LNCaP clone FGC (cell line): ENCODE measurements at regions not wholly inside any gene's neighbourhood (a gene's known extent, or its start where the extent isn't known, plus 50 kb on each side); places are given as distances from the start of the nearest gene placed in this dataset.
A peak's percentile ranks its signal among the peaks of the same experiment; 100 is the strongest.

Experiments
- DNase-seq: peaks from one replicate; pipeline ENCODE4 v3.0.0-alpha.2; 2011; ENCODE audit warnings: low read depth
- H3K4me3 ChIP-seq: 2 replicates; pipeline ENCODE4 v1.5.1; 2011; ENCODE audit warnings: mild to moderate bottlenecking, low read depth, low read length, control low read depth
- TF ChIP-seq, protein P1 (sequence below): IDR thresholded peaks from 2 replicates; pipeline ENCODE4 v1.5.1; 2012; ENCODE audit warnings: mild to moderate bottlenecking; ENCODE audit not compliant: control insufficient read depth, insufficient read depth; ENCODE audit errors: extremely low read depth

DNA sequence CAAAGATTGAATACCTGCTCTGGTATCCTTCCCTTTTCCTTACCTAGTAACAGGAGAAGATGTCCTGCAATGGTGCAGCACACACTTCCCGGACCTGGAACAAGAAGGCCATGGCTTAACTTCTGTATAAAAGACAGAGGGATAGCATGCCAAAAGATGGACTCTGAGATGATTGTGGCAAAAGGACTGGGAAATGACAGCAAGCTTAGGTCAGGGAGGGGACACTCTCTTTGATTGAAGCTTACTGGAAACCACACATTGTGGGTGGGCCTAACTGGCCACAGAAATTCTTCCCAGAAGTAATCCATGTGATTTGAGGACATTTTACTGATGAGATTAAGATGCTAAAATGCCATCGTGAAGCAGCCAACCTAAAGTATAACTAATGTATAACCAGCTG lies 71.0 kb upstream of the OTUD4 start:
- DNase-seq, result no peak
- TF ChIP-seq, protein P1, sequence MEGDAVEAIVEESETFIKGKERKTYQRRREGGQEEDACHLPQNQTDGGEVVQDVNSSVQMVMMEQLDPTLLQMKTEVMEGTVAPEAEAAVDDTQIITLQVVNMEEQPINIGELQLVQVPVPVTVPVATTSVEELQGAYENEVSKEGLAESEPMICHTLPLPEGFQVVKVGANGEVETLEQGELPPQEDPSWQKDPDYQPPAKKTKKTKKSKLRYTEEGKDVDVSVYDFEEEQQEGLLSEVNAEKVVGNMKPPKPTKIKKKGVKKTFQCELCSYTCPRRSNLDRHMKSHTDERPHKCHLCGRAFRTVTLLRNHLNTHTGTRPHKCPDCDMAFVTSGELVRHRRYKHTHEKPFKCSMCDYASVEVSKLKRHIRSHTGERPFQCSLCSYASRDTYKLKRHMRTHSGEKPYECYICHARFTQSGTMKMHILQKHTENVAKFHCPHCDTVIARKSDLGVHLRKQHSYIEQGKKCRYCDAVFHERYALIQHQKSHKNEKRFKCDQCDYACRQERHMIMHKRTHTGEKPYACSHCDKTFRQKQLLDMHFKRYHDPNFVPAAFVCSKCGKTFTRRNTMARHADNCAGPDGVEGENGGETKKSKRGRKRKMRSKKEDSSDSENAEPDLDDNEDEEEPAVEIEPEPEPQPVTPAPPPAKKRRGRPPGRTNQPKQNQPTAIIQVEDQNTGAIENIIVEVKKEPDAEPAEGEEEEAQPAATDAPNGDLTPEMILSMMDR, result no peak

DNA sequence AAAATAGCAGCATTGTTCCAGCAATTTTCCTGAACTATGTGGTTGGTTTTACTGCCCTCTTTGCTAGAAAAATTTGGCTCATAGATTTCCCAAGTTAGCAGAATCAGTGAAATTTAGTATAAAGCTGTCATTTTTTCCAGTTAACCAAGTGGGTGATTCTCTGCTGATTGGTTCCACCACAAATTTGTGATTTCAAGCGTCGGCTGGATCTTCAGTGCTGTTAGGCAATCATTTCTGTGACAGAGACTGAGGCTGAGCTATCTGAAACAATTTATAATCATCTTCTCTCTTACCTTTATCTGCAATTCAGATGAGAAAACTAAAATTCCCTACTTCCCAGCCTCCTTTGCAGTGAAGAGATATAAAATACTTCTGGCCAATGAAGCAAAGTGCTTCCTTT lies 68.6 kb upstream of the OTUD4 start:
- TF ChIP-seq, protein P1, result no peak
- DNase-seq, result no peak
- no peak overlapping the region for H3K4me3 ChIP-seq

More for the DNA sequence above, 71.0 kb upstream of the OTUD4 start:
- H3K4me3 ChIP-seq, result no peak overlapping the region

DNA sequence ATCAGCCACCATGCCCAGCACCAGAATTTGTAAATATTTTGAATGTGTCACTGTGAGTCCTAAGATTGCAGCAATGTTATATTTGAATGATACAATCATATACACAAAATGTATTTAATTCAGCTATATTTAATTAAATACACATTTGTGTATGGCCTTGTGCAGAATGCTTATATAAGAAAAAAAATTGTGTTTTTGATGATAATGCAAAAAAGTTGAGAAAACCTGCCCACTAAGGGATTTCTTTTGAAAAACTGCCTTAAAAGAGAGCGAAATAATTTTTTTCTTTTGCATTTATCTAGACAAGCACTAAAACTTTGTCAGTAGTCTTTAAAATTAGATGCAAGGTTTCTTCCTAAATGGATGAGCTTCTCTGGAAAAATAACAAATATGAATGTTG lies 68.1 kb upstream of the OTUD4 start:
- H3K4me3 ChIP-seq, result no peak overlapping the region
- no peak for DNase-seq
- TF ChIP-seq, protein P1, result no peak

DNA sequence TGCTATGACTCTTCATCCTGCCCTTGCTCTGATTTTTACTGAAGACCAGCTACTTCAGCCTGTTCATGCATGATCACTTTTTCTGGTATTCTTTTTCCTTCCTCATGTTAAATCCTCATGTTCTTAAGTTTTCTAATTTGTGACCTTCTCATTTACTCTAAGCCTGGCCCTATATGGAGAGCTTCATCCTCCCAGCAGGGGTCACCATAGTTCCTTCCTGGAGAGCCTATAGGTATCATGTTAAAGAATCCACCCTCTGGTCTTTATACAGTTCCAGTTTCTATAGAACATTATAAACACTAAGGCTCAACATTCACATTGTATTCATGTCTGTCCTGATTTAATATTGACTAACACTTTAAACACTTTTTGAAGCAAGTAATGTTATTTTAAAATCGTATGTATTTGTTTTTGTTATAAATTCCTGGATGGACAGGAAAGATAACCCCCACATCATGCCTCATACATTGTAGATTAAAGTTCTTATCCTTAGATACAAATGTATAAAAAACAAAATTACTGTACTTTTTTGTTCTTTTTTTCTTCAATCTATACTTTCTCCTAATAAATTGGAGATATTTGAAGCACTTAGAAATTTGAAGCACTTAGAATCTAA lies 53.8 kb upstream of the OTUD4 start:
- TF ChIP-seq, protein P1, result peak; percentile 80
- DNase-seq, result peak; percentile 36
- H3K4me3 ChIP-seq, result no peak overlapping the region

DNA sequence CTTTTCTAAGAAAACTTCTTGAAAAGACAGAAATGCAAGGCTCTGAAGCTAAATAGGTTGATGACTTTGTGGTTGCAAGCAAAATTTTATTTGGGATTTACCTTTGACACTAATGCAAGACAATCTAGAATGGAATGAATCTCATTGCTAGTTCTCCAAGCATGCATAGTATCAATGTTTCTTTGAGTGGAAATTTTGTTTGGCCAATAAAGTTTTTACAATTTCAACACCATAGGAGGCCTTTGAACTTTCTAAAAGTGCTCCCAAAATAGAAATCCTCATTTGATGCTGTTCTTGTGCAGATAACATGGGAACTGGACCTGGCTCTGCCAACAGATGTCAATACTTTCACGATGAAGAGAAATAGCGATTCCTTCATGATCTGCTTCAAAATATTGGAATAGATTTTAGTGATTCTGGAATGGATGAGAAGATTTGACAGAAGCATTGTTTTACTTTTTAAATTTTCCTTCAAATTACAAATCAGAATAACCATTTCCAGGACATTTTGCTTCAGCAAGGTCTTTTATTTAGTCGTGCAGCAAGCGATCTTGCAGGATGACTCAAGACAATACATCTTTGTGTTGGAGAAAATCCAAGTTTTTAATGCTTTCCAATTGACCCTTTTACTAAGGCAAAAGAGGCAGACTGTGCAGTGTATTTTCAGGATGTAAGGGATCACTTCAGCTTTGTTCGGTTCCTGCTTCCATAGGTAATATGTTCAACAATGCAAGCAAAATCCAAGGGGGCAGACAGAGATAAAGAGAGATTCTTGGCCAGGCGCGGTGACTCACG lies 51.7 kb upstream of the OTUD4 start:
- no peak for DNase-seq
- H3K4me3 ChIP-seq, result no peak overlapping the region
- TF ChIP-seq, protein P1, result no peak

DNA sequence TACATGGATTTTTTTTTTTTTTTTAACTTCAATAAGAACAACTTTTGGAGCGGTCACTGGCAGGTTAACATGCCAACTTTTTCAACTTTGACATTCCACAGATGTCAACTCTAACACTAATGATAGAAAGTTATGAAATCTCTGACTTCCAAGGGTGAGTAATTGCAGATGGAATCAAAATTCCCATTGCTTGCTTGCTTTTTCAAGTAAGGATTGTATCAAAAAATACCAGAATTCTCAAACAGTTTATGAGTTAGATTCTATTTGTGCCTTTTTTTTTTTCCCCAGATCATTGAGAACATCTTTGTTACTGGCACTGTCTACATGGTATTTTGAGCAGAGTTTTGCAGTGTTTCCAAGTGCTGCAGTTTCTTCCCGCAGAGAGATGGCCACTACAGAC lies 50.3 kb upstream of the OTUD4 start:
- H3K4me3 ChIP-seq, result no peak overlapping the region
- TF ChIP-seq, protein P1, result no peak
- no peak for DNase-seq
